Transverse colon (tissue), 4 donors: ENCODE measurements at regions not wholly inside any gene's neighbourhood (a gene's known extent, or its start where the extent isn't known, plus 50 kb on each side); places are given as distances from the start of the nearest gene placed in this dataset.

Experiments
- DNase-seq: peaks from one replicate; pipeline ENCODE4 v3.0.0-alpha.2; 2019
- H3K27ac ChIP-seq, 4 donors: fragments of 200-600 bp; sonication (generic); 2 replicates each; pipeline ENCODE4 v1.5.1; 2016 to 2018; ENCODE audit warnings: inconsistent platforms in 4 of 4
- H3K27me3 ChIP-seq: fragments of 200-600 bp; sonication (generic); 2 replicates; pipeline ENCODE4 v1.5.1; 2017; ENCODE audit warnings: inconsistent platforms
- H3K36me3 ChIP-seq, 4 donors: fragments of 200-600 bp; sonication (generic); 2 replicates each; pipeline ENCODE4 v1.5.1; 2017 to 2019; ENCODE audit warnings: inconsistent platforms in 4 of 4
- H3K4me1 ChIP-seq, 4 donors: fragments of 200-600 bp; sonication (generic); 2 replicates each; pipeline ENCODE4 v1.5.1; 2017 to 2020; ENCODE audit warnings: inconsistent platforms in 4 of 4
- H3K4me3 ChIP-seq, 4 donors: fragments of 200-600 bp; sonication (generic); 1 replicate in 1 of 4; 2 replicates in 3 of 4; pipeline versions ENCODE4 v1.5.1 to v1.6.1; 2017 to 2019; ENCODE audit warnings: inconsistent platforms in 4 of 4
- H3K9me3 ChIP-seq, 2 donors: fragments of 200-600 bp; sonication (generic); 2 replicates each; pipeline ENCODE4 v1.5.1; 2017 to 2019; ENCODE audit warnings: inconsistent platforms in 2 of 2
- EP300 ChIP-seq: sonication (generic); formaldehyde crosslinking; IDR thresholded peaks from one replicate; pipeline ENCODE4 v1.6.1; 2017; ENCODE audit warnings: antibody characterized with exemption, low read depth
- POLR2A ChIP-seq: fragments of 450-650 bp; IDR thresholded peaks from one replicate; pipeline ENCODE4 v1.6.1; 2016; ENCODE audit warnings: antibody characterized with exemption, mild to moderate bottlenecking, moderate library complexity
- POLR2AphosphoS5 ChIP-seq, 3 donors: sonication (generic); formaldehyde crosslinking; IDR thresholded peaks; one replicate each; pipeline ENCODE4 v1.6.1; 2016; ENCODE audit warnings: antibody characterized with exemption in 3 of 3
- WGBS, 2 donors: methylation state at CpG; one replicate each; pipeline ENCODE4 v1.1.5; 2018; ENCODE audit warnings: low coverage in 1 of 2; 5-methylcytosine and 5-hydroxymethylcytosine counted together
- in situ Hi-C, 4 donors: fragments of 200-750 bp; cut with MboI; loops; one replicate each; pipeline versions ENCODE4 v1.15.0 to v1.15.1; 2017; ENCODE audit warnings: low sequenced_read_pairs in 3 of 4, low pct_ligation_motif_present in 1 of 4, low pct_unique_long_range_greater_than_20kb in 1 of 4
- intact Hi-C: fragments of 100-400 bp; cut with DNase I; formaldehyde crosslinking; loops from one replicate; pipeline ENCODE4 v1.15.1; 2023; ENCODE audit warnings: low total_unique reads
- TF ChIP-seq, protein P1 (sequence below), 5 experiments: fragments of 200-600 bp in 3 of 5; fragments of 450-650 bp in 2 of 5; sonication (generic) in 3 of 5; IDR thresholded peaks; 1 replicate in 2 of 5; 2 replicates in 3 of 5; pipeline ENCODE4 v1.5.1; 2016 to 2017; ENCODE audit warnings: antibody characterized with exemption in 5 of 5, inconsistent platforms in 3 of 5, mild to moderate bottlenecking in 2 of 5, moderate library complexity in 1 of 5

GRCh38 chr3:176870451-176870850, 326.8 kb downstream of the TBL1XR1 start:
- H3K4me3 ChIP-seq: no peak overlapping the region
- no peak for DNase-seq
- no peaks in the 10 kb centered on the region for H3K9me3 ChIP-seq
- H3K36me3 ChIP-seq: no peaks in the 10 kb centered on the region
- TF ChIP-seq POLR2A (no peak), EP300 (no peak), POLR2AphosphoS5 (IDR thresholded peaks at IDR 0.05) (no peak)
- TF ChIP-seq, protein P1, sequence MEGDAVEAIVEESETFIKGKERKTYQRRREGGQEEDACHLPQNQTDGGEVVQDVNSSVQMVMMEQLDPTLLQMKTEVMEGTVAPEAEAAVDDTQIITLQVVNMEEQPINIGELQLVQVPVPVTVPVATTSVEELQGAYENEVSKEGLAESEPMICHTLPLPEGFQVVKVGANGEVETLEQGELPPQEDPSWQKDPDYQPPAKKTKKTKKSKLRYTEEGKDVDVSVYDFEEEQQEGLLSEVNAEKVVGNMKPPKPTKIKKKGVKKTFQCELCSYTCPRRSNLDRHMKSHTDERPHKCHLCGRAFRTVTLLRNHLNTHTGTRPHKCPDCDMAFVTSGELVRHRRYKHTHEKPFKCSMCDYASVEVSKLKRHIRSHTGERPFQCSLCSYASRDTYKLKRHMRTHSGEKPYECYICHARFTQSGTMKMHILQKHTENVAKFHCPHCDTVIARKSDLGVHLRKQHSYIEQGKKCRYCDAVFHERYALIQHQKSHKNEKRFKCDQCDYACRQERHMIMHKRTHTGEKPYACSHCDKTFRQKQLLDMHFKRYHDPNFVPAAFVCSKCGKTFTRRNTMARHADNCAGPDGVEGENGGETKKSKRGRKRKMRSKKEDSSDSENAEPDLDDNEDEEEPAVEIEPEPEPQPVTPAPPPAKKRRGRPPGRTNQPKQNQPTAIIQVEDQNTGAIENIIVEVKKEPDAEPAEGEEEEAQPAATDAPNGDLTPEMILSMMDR (IDR thresholded peaks at IDR 0.05): no peak
- H3K27me3 ChIP-seq: no peaks in the 10 kb centered on the region
- intact Hi-C loops: no loop called here
- WGBS, 2 donors: 100% methylated on average over 1 of the region's 1 CpG; no CpG with 5 or more reads in 1 of the 2 donors
- in situ Hi-C loops: no loop called here
- H3K27ac ChIP-seq: no peak overlapping the region
- peaks cover 0 to 5% (median 2%) of the 10 kb centered on the region in 4 donors for H3K4me1 ChIP-seq

DNA sequence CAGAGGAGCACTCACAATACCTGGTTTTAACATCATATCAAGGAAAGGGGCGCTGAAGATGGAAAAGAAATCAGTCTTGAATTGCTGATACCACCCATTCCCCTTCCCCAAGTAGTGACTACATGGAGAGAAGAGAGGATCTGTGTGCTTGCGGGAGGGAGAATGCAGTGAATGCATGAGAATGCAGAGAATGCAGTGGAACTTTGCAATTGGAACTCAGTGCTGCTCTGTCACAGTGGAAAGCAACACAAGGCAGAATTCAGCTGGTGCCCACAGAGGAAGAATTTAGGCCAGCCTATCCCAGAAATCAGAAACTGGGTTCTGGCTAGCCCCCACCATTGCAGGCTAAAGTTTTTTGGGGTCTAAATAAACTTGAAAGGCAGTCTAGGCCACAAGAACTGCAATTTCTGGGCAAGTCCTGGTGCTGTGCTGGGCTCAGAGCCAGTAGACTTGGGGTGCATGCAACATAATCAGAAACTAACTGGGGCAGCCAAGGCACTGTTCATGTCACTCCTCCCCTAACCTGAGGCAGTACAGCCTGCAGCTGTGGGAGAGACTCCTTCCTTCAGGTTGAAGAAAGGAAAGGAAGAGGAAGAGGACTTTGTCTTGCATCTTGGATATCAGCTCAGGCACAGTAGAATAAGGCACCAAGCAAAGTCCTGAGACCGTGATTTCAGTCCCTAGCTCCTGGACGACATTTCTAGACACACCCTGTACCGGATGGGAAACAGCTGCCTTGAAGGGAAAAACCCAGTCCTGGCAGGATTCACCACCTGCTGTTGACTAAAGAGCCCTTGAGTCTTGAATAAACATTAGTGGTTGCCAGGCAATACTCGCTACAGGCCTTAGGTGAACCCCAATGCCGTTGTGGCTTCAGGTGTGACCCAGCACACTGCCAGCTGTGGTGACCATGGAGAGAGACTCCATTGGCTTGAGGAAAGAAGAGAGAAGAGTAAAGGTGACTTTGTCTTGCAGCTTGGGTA, 329.3 kb downstream of the TBL1XR1 start:
- Histone ChIP-seq H3K4me3 (no peak overlapping the region), H3K27ac (no peak overlapping the region), H3K9me3 (no peaks in the 10 kb centered on the region), H3K27me3 (no peaks in the 10 kb centered on the region), H3K4me1 (peaks cover 0 to 5% (median 2%) of the 10 kb centered on the region in 4 donors), H3K36me3 (no peaks in the 10 kb centered on the region)
- peak; percentile 40 for DNase-seq
- intact Hi-C loops: no loop called here
- TF ChIP-seq POLR2AphosphoS5 (IDR thresholded peaks at IDR 0.05) (peak in 2 of 3 donors; percentile 32 to 70), EP300 (no peak)
- in situ Hi-C loops: no loop called here
- WGBS, 2 donors: 47 to 72% methylated on average over 2 to 7 of the region's 7 CpGs

- in situ Hi-C loops: no loop called here
- DNase-seq: no peak
- no peaks in the 10 kb centered on the region for H3K27me3 ChIP-seq
- H3K4me1 ChIP-seq: no peaks in the 10 kb centered on the region
- intact Hi-C loops: no loop called here
- no peak for TF ChIP-seq EP300
- TF ChIP-seq POLR2AphosphoS5 (IDR thresholded peaks at IDR 0.05): no peak
- TF ChIP-seq, protein P1 (IDR thresholded peaks at IDR 0.05): no peak
- TF ChIP-seq POLR2A: no peak
- H3K4me3 ChIP-seq: no peak overlapping the region
- WGBS, 2 donors: 89 to 90% methylated on average over 1 to 4 of the region's 4 CpGs
- no peak overlapping the region for H3K27ac ChIP-seq
- no peaks in the 10 kb centered on the region for H3K36me3 ChIP-seq
- no peaks in the 10 kb centered on the region for H3K9me3 ChIP-seq
These were observed 336.1 kb downstream of the TBL1XR1 start for GRCh38 chr3:176861137-176861536.

GRCh38 chr3:176856721-176857120, 340.6 kb downstream of the TBL1XR1 start:
- H3K9me3 ChIP-seq: no peaks in the 10 kb centered on the region
- DNase-seq: no peak
- no peaks in the 10 kb centered on the region for H3K4me1 ChIP-seq
- intact Hi-C loops: no loop called here
- H3K27ac ChIP-seq: no peak overlapping the region
- in situ Hi-C loops: no loop called here
- H3K36me3 ChIP-seq: no peaks in the 10 kb centered on the region
- TF ChIP-seq POLR2A (no peak), EP300 (no peak), POLR2AphosphoS5 (IDR thresholded peaks at IDR 0.05) (no peak)
- TF ChIP-seq, protein P1 (IDR thresholded peaks at IDR 0.05): no peak
- H3K27me3 ChIP-seq: no peaks in the 10 kb centered on the region
- H3K4me3 ChIP-seq: no peak overlapping the region
